ENCODE measurements at regions not wholly inside any gene's neighbourhood (a gene's known extent, or its start where the extent isn't known, plus 50 kb on each side); places are given as distances from the start of the nearest gene placed in this dataset.
A peak's percentile ranks its signal among the peaks of the same experiment; 100 is the strongest.

- H3K4me3 ChIP-seq (ENCODE audit: low read length), result no peak overlapping the region
- TF ChIP-seq CTCF (conservative IDR thresholded peaks at IDR 0.05; ENCODE audit: low read length), result no peak
- DNase-seq (ENCODE audit: low read depth), result no peak
Measured at GRCh38 chr5:72693546-72694205, 122.8 kb upstream of the TNPO1 start.

GRCh38 chr5:72692651-72693442, 123.6 kb upstream of the TNPO1 start:
- no peak for TF ChIP-seq CTCF (conservative IDR thresholded peaks at IDR 0.05; ENCODE audit: low read length)
- no peak overlapping the region for H3K4me3 ChIP-seq (ENCODE audit: low read length)
- peak; percentile 56 for DNase-seq (ENCODE audit: low read depth)

GRCh38 chr5:72692231-72692637, 124.2 kb upstream of the TNPO1 start:
- TF ChIP-seq CTCF (conservative IDR thresholded peaks at IDR 0.05; ENCODE audit: low read length), result 0 out of 2 replicates have a peak, but pooled peaks have one; percentile 8
- peak; percentile 59 for DNase-seq (ENCODE audit: low read depth)

GRCh38 chr5:72691751-72692150, 124.7 kb upstream of the TNPO1 start:
- no peak overlapping the region for H3K4me3 ChIP-seq (ENCODE audit: low read length)
- no peak for TF ChIP-seq CTCF (conservative IDR thresholded peaks at IDR 0.05; ENCODE audit: low read length)
- no peak for DNase-seq (ENCODE audit: low read depth)

More at GRCh38 chr5:72692231-72692637, 124.2 kb upstream of the TNPO1 start:
- H3K4me3 ChIP-seq (ENCODE audit: low read length), result no peak overlapping the region

GRCh38 chr5:72688916-72689315, 127.5 kb upstream of the TNPO1 start:
- no peak for TF ChIP-seq CTCF (conservative IDR thresholded peaks at IDR 0.05; ENCODE audit: low read length)

GRCh38 chr5:72687288-72687687, 129.2 kb upstream of the TNPO1 start:
- no peak for TF ChIP-seq CTCF (conservative IDR thresholded peaks at IDR 0.05; ENCODE audit: low read length)
- no peak for DNase-seq (ENCODE audit: low read depth)
- H3K4me3 ChIP-seq (ENCODE audit: low read length), result no peak overlapping the region

More at GRCh38 chr5:72688916-72689315, 127.5 kb upstream of the TNPO1 start:
- no peak overlapping the region for H3K4me3 ChIP-seq (ENCODE audit: low read length)
- no peak for DNase-seq (ENCODE audit: low read depth)

GRCh38 chr5:72682561-72682960, 133.9 kb upstream of the TNPO1 start:
- TF ChIP-seq CTCF (conservative IDR thresholded peaks at IDR 0.05; ENCODE audit: low read length), result no peak
- DNase-seq (ENCODE audit: low read depth), result no peak
- H3K4me3 ChIP-seq (ENCODE audit: low read length), result no peak overlapping the region
